ENCODE measurements at regions not wholly inside any gene's neighbourhood (a gene's known extent, or its start where the extent isn't known, plus 50 kb on each side); places are given as distances from the start of the nearest gene placed in this dataset.

- TF ChIP-seq CTCF (IDR thresholded peaks at IDR 0.05) (no peak), POLR2A (IDR thresholded peaks at IDR 0.05) (no peak)
Measured at GRCh38 chr4:107467461-107467860, 252.6 kb downstream of the PAPSS1 start.
